Hepatic stellate cell (primary cell): ENCODE measurements at regions not wholly inside any gene's neighbourhood (a gene's known extent, or its start where the extent isn't known, plus 50 kb on each side); places are given as distances from the start of the nearest gene placed in this dataset.
A peak's percentile ranks its signal among the peaks of the same experiment; 100 is the strongest.

Experiments used
- DNase-seq: peaks from one replicate; pipeline ENCODE4 v3.0.0; 2011; ENCODE audit warnings: low spot score

DNA sequence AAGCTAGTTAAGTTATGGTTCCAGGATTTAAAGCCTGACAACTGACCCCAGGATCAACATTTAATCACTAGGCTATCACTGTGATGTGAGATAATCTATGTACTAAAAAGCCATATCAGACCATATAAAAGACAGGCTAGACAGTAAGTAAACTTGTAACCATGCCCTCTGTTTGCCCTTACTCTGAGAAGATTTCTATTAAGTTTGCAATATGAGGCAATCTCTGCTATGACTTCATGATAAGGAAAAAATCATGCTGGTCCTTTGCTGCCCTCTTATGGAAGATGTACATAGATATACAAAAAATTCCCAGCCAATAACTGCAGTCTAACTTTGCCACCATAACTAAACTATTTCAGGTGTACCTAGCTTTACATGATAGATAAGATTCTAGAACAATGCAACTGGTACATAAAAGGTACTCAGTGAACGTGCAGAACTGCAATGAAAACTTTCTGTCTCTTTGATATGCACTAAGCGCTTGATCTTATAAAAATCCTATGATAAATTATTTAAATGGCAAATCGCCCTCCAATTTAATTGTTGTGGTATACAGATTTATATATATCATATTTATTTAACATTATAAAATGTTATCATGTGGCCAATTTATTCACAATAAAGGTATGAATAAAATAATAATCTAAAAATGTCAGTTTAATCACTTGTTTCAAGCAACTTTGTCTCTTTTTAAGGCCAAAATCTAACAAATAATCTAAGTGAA, 70.5 kb downstream of the FAM217A start:
- DNase-seq = peak; percentile 58

DNA sequence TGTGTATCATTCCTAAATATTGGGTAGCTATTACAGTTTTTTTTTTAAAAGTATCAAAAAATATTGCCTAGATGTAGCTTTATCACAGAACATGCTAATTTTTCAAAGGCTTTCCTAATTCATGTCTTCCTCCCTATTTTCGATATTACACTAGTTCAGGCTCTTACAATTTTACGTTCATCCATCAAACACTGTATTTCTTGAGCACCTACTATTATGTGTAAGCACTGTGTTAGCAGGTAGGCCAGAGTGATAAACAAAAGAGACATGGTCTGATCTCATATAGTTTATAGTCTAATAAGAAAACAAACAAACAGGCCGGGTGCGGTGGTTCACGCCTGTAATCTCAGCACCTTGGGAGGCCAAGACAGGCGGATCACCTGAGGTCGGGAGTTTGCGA, 69.5 kb downstream of the FAM217A start:
- no peak for DNase-seq

DNA sequence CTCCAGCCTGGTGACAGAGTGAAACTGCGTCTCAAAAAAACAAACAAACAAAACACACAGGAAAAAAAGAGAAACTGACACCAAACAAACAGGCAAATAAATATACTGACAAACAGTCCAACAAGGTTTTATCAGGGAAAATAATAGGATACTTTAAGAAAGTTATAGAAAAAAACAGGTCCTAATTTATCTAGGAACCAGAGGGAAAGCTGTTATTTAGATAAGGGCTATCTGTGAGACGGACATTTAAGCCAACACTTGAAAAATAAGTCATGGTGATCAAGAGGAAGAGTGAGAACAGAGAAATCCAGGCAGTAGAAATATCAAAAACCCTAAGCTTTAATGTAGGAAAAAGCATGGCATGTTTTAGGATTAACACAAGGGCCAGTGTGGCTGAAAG, 68.9 kb downstream of the FAM217A start:
- no peak for DNase-seq

DNA sequence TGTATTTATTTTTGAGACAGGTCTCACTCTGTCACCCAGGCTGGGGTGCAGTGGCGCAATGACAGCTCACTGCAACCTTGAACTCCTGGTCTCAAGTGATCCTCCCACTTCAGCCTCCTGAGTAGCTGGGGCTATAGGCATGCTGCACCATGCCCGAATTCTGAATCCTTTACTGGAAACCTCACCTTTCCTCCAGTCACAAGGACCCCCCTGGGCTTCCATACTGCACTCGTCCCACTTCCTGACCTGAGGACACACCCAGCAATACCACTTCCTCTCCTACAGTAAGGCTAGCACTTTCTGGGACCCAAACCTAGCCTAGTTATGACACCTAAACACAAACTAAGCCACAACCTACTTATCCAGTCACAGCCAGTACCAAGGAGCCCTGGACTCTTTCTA, 68.2 kb downstream of the FAM217A start:
- DNase-seq = no peak

DNA sequence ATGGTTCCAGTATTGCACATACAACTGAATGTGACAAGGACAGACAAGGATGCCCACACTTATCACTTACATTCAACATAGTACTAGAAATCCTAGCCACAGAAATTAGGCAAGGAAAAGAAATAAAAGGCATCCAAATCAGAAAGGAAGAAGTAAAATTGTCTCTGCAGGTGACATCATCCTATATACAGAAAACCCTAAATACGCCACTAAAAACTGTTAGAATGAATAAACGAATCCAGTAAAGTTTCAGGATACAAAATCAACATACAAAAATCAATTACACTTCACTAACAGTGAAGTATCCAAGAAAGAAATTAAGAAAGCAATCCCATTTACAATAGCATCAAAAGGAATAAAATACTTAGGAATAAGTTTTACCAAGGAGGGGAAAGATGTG, 66.1 kb downstream of the FAM217A start:
- DNase-seq = no peak

DNA sequence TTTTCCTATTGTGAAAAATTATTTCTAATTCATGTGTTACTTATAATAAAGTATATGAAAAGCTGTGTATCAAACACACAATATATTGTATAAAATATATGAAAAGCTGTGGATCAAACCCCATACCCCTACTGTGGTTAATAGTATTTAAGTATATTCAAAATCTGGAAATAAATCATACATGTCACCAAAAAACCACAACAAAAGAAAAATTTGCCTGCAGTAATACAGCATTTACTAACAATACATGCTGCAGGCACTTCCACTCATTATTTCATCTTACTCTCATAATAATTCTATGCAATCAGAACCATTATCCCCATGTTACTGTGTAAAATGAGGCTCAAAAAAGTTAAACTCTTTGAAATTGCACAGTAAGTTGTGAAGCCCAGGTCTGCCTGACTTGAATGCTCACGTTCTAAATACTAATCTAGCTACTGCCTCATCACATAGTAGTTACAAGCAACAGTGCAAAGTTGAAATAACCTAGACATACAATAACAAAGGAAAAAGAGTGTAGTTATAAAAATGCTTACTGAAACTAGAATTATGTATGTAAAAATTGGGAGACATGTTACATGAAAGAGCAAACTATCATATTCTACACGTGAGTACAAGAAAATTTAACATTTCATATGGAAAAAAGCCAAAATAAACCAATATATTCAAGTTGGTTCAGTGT, 61.7 kb downstream of the FAM217A start:
- DNase-seq = no peak

DNA sequence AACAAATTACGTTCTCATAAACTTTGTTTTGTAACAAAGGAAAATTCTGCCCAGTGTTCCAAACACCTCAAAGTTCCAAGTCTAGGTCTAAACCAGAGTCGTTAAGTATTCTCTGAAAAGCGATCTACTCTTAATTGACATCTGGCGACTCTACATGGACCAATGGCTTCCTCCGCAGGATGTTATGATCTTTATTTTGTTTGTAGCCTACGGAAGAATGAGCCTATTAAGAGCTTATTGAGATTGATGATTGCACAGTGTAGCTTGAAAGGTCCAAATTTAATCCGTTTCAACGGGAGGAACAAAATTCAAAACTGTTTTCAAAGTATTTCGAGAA, 61.1 kb downstream of the FAM217A start:
- DNase-seq = no peak

DNA sequence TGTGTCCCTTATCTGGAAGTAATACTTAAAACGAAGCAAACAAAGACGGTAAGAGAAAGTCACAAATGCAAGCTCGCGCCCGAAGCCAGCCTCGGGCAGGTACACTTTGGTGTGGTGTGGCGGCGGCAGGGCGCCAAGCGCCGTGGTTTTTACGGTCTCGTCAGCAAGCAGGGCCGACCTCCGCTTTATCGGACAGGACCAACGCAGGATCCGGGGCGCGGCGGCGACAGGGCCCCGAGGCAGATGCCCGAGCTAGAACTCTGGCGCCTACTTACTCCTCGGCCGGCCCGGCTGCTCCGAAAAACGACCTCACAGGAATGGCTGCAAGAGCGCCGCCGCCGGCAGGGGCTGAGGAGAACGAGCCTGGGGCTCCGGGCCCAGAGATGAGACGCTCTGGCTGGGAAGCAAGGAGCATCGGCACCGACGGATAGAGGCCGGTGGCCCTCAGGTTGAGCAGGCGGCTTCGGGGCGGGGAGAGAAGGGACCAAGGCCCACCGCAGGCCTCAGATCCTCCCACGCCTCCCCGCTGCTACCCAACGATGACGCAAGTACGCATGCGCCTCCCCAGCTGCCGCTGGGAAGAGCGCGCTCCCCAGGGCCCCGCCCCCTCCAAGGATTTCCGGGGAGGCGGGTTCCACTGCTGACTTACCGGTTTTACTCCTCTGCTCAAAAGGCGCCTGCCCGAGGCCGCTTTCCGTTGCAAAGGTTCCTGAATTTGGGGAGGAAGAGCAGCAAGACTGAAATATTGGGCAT, 60.6 kb downstream of the FAM217A start:
- DNase-seq = peak; percentile 92
